ENCODE measurements at regions not wholly inside any gene's neighbourhood (a gene's known extent, or its start where the extent isn't known, plus 50 kb on each side); places are given as distances from the start of the nearest gene placed in this dataset.

DNA sequence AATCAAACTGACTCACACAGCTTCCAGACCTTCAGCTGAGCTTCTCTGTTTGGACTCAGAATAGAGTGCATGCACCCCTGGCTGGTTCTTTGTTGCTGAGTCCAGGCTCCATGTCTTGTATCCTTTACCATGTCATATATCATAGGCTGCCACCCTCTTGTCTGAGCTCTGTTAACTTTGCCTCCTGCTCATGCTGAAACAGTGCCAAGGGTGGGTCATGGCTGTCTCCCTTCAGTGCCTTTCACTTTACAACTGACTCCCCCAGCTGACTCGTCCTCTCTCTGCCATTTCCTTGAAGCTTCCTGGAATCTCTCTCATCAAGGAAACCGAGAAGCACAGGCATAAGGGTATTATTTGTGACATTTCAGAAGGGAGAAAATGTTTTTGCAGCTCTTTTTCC, 885.3 kb downstream of the TTLL7 start:
- H2BK5ac ChIP-seq (ENCODE audit: low read depth, low read length, poor library complexity, severe bottlenecking): no peak overlapping the region
- H3K4me1 ChIP-seq (ENCODE audit: control insufficient read depth, insufficient read depth, low read length): no peaks in the 10 kb centered on the region
- H3K14ac ChIP-seq (replicated peaks; ENCODE audit: low read depth, low read length): no peak overlapping the region
- no CpG with 5 or more reads among the region's 2 CpGs for WGBS, 2 experiments (ENCODE audit: extremely low coverage in 2 of 2, insufficient read length in 1 of 2)
- H4K20me1 ChIP-seq (ENCODE audit: insufficient read depth, low read length): no peaks in the 10 kb centered on the region
- TF ChIP-seq BHLHE40 (IDR thresholded peaks at IDR 0.05; ENCODE audit: low read depth, low read length): no peak
- TF ChIP-seq ELK1 (IDR thresholded peaks at IDR 0.05; ENCODE audit: borderline replicate concordance, low read depth, low read length): no peak
- TF ChIP-seq, protein P1, sequence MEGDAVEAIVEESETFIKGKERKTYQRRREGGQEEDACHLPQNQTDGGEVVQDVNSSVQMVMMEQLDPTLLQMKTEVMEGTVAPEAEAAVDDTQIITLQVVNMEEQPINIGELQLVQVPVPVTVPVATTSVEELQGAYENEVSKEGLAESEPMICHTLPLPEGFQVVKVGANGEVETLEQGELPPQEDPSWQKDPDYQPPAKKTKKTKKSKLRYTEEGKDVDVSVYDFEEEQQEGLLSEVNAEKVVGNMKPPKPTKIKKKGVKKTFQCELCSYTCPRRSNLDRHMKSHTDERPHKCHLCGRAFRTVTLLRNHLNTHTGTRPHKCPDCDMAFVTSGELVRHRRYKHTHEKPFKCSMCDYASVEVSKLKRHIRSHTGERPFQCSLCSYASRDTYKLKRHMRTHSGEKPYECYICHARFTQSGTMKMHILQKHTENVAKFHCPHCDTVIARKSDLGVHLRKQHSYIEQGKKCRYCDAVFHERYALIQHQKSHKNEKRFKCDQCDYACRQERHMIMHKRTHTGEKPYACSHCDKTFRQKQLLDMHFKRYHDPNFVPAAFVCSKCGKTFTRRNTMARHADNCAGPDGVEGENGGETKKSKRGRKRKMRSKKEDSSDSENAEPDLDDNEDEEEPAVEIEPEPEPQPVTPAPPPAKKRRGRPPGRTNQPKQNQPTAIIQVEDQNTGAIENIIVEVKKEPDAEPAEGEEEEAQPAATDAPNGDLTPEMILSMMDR (conservative IDR thresholded peaks at IDR 0.05; ENCODE audit: low read depth, low read length): no peak
- TF ChIP-seq MAZ (IDR thresholded peaks at IDR 0.05; ENCODE audit: borderline replicate concordance, low read depth, low read length): no peak
- TF ChIP-seq CHD1 (IDR thresholded peaks at IDR 0.05; ENCODE audit: low read depth, low read length): no peak
- no peak for TF ChIP-seq CEBPB (IDR thresholded peaks at IDR 0.05; ENCODE audit: low read depth, low read length)
- no peak for TF ChIP-seq POLR2A (IDR thresholded peaks at IDR 0.05; ENCODE audit: low read depth, low read length)
- TF ChIP-seq USF2 (IDR thresholded peaks at IDR 0.05; ENCODE audit: low read depth, low read length): no peak
- no peak for TF ChIP-seq NFE2L2 (IDR thresholded peaks at IDR 0.05; ENCODE audit: low read depth, low read length)
- TF ChIP-seq SMC3 (IDR thresholded peaks at IDR 0.05; ENCODE audit: low read depth, low read length): no peak
- no peak for TF ChIP-seq RFX5 (IDR thresholded peaks at IDR 0.05; ENCODE audit: low read depth, low read length)
- no peak for TF ChIP-seq MAFK (IDR thresholded peaks at IDR 0.05; ENCODE audit: low read depth, low read length)
- TF ChIP-seq RAD21 (IDR thresholded peaks at IDR 0.05; ENCODE audit: low read length): no peak
- no peak for TF ChIP-seq FOS (IDR thresholded peaks at IDR 0.05; ENCODE audit: low read depth, low read length)
- TF ChIP-seq RCOR1 (IDR thresholded peaks at IDR 0.05; ENCODE audit: insufficient replicate concordance, low read length): no peak
- no peaks in the 10 kb centered on the region for H3K9me1 ChIP-seq (ENCODE audit: insufficient read depth, low read length)
- H4K5ac ChIP-seq (ENCODE audit: low read depth, low read length): no peak overlapping the region
- H3K4me2 ChIP-seq (ENCODE audit: low read depth, low read length): no peak overlapping the region
- no peak overlapping the region for H4K8ac ChIP-seq (ENCODE audit: low read depth in 2 of 2, low read length in 2 of 2)
- dilution Hi-C loops (cut with HindIII; ENCODE audit: low sequenced_read_pairs, unreplicated experiment) (no loop called here), in situ Hi-C loops (cut with MboI; ENCODE audit: low sequenced_read_pairs) (no loop called here), intact Hi-C loops (cut with micrococcal nuclease) (no loop called here)
- no peak overlapping the region for H3K23ac ChIP-seq (ENCODE audit: low read depth, low read length)
- no peak overlapping the region for H2BK120ac ChIP-seq (ENCODE audit: low read depth, low read length)
- ATAC-seq (ENCODE audit: low read depth): no peak
- H3K9ac ChIP-seq (ENCODE audit: low read depth, low read length): no peak overlapping the region
- no peak overlapping the region for H2BK15ac ChIP-seq (ENCODE audit: low read depth, low read length)
- peak; percentile 0 for DNase-seq
- no peak overlapping the region for H3K4me3 ChIP-seq (ENCODE audit: insufficient read depth, low read depth, low read length)
- no peaks in the 10 kb centered on the region for H3K27me3 ChIP-seq (ENCODE audit: control insufficient read depth, insufficient read depth, low read length)
- H2AK9ac ChIP-seq (replicated peaks; ENCODE audit: low read depth, low read length, poor library complexity): no peak overlapping the region
- no peaks in the 10 kb centered on the region for H3K79me1 ChIP-seq (ENCODE audit: low read depth in 1 of 2, low read length in 2 of 2)
- no peaks in the 10 kb centered on the region for H3K9me3 ChIP-seq (ENCODE audit: control insufficient read depth, insufficient read depth, low read length)
- no peak overlapping the region for H2AK5ac ChIP-seq (ENCODE audit: low read depth, low read length)
- ChIA-PET POLR2A (ENCODE audit: unreplicated experiment) (no interaction called here), CTCF (no interaction called here)
- no TSS peak for BruUV-seq (replicated peaks)
- no peak overlapping the region for H3K4ac ChIP-seq (ENCODE audit: low read depth, low read length)
- H4K91ac ChIP-seq (ENCODE audit: insufficient read depth, low read depth, low read length): no peak overlapping the region
- no peak overlapping the region for H3K27ac ChIP-seq (ENCODE audit: insufficient read depth, low read length)
- no peak overlapping the region for H2AFZ ChIP-seq (replicated peaks; ENCODE audit: low read length, poor library complexity)
- H3K56ac ChIP-seq (ENCODE audit: extremely low read depth, insufficient read depth, low read length): no peak overlapping the region
- H3K18ac ChIP-seq (ENCODE audit: low read depth, low read length): no peak overlapping the region
- no peaks in the 10 kb centered on the region for H3K36me3 ChIP-seq (ENCODE audit: control insufficient read depth, insufficient read depth, low read length)
- no peak overlapping the region for H2BK20ac ChIP-seq (ENCODE audit: low read depth, low read length)
